Activated T-cell treated with anti-CD3 and anti-CD28 coated beads, Interleukin-2, amount 50 U/mL, for 48 hours (primary cell): ENCODE measurements at regions not wholly inside any gene's neighbourhood (a gene's known extent, or its start where the extent isn't known, plus 50 kb on each side); places are given as distances from the start of the nearest gene placed in this dataset.
"Not testable (repeated sequence)": the region's sequence is repeated elsewhere in the genome, so short reads cannot be mapped to it uniquely, and the experiment has no call there.

Source experiments
- DNase-seq, 2 experiments: peaks; one replicate each; pipeline ENCODE4 v3.0.0-alpha.2; 2020

DNA sequence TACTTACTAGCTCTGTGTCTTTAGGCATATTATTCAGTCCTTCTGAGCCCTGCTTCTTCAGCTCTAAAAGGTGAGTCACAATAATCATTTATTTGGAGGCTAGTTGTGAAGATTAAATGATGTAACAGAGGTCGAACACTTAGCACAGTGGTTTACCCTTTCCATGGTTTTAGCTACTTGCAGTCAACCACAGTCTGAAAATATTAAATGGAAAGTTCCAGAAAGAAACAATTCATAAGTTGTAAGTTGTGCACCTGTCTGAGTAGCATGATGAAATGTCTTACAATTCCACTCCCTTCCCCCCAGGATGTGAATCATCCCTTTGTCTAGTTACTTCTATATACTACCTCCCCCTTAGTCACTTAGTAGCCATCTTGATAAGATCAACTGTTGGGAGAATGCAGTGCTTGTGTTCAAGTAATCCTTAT lies 217.6 kb upstream of the THUMPD2 start:
- DNase-seq = no peak

DNA sequence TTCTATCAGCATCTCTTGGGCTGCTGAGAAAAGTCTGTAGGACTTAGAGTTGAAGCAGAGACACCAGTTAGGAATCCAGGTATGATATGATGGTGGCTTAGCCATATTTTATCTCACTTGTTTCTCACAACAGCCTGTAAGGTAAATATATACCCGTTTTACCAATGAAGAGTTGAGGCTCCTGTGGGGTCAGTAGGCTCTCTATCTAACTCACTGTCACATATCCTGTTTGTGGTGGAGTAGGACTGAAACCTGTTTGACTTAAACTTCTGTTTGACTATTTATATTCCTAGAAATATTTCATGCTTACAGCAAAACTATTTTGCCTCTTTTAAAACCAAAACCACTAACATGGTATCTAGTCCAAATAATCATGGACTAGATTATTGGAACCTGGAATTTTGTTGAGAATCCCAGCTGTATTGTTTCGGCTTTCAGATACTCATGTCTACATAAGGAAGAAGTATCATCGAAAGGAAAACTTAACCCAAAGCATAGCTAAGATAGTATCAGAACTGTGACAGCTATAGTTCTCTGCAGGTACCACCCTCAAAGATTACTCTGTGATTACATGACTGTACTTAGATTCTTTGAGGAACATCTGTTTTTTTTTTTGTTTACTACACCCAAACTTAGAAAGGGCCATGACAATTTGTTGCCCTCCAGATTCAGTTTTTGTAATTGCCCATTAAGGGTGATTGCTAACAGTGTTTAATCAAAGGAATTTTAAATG lies 216.1 kb upstream of the THUMPD2 start:
- DNase-seq = no peak

DNA sequence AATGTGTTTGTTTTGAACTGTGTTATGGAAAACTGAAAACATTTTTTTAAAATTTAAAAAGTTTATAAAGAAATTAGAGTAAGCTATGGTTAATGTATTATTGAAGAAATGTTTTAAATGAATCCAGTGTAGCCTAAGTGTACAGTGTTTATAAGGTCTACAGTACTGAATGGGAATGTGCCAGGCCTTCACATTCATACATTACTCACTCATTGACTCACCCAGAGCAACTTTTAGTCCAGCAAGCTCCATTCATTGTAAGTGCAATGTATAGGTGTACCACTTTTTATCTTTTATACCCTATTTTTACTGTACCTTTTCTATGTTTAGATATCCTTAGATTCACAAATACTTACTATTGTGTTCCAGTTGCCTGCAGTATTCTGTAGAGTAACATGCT lies 215.1 kb upstream of the THUMPD2 start:
- DNase-seq = no peak

DNA sequence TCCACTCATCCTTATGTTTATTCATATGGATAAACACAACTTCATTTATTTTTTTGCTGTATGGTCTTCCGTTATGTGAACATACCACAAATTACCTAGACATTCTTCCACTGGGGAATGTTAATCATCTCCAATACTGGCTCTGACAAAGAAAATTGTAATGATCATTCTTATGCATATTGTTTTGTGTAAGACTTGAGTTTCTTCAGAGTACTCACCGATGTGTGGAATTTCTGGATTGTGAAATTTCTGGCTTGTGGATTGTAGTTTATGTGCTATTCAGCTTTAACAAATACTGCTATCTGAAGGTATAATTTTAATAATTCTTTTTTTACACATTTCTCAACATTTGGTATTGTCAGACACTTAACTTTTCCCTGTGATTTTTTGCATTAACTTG lies 212.2 kb upstream of the THUMPD2 start:
- no peak for DNase-seq

DNA sequence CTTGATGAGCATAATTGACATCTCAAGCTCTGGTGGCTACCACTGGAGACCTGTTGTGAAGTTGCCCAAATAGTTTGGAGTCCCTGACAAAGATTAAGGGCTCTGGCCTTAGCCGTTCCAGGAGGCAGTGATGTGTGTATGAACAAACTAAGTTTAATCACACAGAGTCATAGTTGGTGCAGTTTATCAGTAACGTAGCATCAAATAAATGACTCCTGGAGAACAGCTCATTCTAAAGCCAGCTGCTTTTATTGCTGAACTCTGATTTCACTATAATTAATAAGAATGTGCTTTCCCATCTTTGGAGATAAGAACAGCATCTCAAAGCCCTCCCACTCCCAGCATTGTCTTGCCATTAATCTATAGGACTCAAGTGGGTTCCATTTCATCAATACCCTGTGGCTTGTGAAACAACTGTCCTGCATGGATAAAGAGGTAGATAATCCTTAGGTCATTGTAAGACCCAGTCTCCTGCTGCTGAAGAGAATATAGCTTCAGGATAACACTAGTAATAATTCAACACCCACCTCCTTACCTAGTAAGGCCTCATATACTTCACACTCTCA lies 211.4 kb upstream of the THUMPD2 start:
- DNase-seq = no peak

DNA sequence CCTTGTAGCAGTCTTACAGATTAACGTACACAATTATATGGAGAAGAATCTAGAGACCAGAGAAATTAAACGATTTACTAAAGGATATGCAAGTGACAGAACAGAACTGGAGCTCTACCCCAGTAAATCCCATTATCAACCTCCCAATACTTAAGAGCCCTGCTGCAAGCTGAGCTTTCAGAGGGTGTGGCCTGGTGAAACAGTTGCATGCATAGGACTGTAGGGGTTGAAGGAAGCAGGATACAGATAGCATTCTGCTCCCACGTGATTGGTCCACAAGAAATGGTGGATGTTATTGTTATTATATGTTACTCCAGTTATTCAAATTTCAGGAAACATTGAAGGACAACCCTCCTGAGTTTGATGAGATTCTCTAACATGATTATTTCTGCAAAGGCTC lies 210.8 kb upstream of the THUMPD2 start:
- no peak for DNase-seq

DNA sequence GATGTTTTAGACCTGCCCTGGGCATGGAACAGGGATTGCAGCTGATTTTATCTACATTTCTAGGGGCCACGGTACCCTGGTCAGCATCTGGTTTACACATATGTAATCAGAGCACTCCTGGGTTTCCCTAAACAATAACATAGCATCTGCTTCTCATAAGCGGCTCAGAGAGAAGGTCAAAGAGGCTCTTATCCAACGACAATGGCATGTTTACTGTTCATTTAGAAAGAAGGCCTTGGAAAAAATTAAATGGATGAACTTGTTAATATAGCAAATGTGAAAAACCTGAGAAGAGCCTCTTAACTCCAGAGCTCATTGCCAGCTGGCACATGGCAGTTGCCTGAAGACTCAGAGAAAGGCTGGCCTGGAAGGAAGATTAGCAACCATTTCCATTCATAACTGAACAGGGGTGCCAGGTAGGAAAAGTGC lies 202.8 kb upstream of the THUMPD2 start:
- DNase-seq = no peak

DNA sequence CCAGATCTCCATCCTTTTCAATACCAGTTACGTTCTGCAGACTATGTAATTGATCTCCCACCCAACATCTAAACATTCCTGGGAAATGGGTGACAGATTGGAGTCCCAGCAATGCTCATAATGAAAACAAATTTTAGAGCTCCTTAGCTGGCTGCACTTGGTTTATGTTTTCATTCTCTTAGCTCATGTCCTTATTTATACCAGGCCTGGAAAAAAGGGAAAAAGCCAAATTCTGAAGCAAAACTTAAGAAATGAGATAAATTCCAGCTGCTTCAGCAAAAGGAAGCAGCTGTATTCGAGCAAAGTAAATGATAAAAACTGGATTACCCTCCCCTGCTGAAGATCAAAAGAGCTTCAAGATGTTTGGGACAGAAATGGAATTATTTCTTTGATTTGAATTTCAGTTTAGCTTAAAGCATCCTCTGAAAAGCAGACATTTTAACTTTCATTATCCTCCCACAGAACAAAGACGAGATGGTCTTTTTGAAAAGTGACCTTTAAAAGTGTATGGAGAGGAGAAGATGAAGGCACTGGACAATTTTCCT lies 196.5 kb upstream of the THUMPD2 start:
- DNase-seq = no peak

DNA sequence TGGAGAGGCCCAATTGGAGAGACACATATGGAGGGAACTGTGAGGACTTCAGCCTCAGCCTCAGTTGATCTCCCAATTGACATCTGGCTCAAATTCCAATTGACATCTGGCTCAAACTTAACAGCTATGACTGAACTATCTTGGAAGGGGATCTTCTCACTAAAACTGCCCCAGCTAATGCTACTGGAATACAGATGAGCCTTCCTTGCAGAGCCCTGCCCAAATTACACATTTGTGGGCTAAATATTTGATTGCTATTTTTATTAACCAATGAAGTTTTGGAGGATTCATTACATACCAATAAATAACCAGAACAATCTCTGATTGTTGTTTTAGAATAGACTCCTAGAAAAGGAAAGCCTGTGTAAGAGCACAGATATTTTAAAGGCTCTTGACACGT lies 189.0 kb upstream of the THUMPD2 start:
- DNase-seq = no peak

DNA sequence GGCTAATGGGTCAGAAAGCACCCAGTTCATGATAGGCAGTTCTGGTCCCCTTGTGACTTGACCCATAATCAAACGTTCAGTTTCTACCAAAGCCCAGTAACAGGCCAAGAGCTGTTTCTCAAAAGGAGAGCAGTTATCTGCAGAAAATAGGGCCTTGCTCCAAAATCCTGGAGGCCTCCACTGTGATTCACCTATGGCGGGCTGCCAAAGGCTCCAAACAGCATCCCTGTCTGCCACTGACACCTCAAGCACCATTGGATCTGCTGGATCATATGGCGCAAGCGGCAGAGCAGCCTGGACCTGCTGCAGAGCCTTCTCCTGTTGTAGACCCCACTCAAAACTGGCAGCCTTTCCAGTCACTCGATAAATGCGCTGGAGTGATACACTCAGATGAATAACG lies 181.6 kb upstream of the THUMPD2 start:
- DNase-seq = not testable (repeated sequence)

DNA sequence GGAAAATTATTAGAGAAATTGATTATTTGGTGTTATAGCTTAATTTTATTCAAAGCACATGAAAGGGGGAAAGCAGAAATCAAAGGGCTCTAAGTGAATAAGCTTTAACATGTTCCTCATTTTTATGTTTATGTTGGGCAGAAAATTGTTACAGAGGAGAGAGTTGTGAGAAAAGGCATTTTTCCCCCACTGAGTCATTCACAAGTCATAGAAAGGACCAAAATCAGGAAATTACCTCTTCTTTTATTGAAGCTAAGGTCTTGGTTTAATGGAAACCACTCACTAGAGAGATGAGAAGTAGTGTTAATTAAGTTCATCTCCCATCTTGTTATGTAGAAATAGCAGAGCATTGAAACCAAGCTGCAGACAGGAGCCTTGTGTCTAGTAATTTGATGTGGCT lies 175.3 kb upstream of the THUMPD2 start:
- no peak for DNase-seq

DNA sequence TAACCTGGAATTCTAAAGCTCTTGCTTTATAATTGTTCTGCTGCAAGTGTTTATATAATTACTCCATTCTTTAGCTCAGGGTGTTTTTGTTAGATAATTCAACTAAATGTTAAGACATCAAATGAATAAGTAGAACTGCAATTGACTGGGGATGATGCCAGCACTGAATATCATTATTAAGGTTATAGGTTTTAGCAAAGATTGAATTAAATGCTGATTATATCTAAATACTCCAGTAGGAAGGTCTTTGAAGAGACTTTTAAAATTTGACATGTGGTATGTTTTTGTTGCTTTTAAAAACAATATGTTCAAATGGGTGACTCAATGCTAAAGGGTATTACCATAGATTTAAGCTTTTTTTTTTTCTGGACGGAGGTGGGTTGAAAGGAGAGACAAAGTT lies 170.1 kb upstream of the THUMPD2 start:
- DNase-seq = no peak

DNA sequence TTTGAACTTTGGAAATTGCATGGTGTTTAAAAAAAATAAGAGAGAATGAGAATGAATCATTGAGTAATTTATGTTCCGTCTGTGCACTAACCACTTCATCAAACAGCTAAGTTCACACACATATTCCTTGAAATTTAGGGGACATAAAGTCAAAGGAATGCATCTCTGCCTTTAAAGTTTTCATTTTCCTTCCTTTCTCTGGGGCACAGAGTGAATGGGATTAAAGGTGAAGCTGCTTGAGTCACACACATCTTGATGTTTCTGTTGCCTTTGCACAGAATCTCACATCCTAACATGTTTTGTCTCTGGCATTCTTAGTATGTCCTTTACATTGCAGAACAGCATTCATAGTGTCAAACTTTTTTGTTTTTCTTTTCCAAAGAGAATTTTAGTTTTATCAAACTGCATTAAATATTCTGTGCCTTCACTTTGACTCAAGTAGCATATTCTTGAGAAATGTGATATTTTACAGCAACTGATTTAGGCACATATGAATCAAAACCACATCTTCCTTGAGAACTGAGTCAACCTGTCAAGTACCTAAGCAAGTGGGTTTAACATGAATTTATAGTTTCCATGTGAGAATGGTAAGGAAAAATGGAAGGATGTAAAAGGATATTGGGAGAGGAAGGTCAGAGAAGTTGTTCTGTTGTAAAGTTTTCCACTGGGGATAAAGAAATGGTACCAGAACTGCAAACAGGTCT lies 169.1 kb upstream of the THUMPD2 start:
- DNase-seq = no peak

DNA sequence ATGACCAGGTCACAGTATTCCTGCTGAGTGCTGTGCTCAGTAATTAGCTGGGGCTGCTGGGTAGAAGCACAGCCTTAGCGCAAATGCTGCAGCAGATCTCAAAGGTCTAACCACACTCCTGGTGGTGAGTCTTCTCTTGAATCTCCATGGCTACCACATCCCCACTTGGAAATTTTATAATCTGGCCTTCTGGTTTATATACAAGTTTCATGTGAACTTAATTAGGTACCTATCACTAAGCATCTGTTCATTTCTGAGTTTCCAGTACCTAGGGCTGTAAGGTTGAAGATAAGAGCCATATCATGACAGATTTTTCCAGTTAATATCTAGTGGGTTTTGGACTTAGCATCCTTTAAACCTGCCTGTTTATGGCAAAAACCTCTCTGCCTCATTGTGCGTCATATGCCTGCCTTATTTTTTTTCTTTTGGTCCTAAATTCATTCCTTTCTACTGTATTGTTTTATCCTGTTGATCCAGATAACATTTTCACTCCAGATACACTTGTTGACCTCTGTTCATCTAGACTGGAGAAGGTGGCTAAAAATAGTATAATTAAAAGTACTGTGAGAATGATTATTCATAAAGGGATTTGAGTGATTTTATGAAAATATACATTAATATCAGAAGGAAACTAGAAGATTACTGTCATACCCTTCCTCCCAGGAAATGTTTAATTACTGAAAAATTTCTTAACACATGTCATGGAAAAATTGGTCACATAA lies 168.4 kb upstream of the THUMPD2 start:
- peak in 1 of 2 experiments; percentile 32 for DNase-seq

DNA sequence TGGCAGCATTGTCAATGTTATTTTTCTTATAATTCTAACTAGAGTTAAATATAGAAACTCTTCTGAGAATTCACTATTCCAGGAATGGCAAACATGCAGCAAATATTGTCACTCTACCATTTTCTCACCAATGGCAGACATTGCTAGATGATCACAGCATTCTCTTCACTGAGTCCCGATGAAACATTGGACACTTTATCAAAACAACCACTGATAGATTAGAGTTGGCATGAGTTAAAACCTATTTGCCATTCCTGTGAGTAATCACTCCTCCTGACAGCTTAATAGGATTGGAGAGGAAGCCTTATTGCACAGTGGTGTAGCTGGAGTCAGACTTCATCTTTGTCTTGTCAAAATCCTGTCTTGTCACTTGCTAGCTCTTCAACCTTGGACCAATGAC lies 163.9 kb upstream of the THUMPD2 start:
- no peak for DNase-seq

DNA sequence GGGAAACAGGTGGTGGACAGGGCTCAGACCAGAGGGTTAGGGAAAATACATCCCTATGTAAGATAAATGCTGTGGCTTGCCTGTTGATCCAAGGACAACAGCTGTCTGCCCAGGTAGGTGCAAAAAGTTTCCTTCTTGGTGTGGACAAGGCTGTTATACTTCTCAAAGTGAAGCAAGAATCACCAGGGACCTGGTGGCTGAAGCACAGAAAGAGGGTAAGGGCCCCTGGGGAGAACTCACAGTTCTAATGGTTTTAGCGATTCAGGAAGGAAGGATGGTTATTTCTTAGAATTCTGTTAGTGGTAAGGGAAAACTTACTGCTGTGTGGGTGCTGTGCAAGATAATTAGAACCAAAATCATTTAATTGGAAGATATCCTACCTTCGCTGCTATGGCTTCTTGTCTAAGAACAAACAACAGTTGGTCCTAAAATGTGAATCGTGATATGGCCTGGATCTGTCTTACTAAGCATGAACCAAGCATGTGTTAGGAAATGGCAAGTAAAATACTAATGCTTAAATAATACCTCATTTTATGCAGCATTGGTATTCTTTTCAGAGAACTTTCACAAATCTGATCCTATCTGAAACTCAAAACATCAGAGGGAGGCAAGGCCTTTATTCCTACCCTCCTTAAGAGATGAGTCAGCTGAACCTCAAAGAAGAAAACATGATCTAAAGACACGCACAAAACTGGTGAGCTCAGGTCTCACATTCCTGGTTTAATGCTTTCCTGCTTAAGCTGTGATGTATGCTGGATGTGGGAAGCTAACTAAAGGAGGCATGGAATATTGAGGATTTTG lies 159.2 kb upstream of the THUMPD2 start:
- DNase-seq = no peak

DNA sequence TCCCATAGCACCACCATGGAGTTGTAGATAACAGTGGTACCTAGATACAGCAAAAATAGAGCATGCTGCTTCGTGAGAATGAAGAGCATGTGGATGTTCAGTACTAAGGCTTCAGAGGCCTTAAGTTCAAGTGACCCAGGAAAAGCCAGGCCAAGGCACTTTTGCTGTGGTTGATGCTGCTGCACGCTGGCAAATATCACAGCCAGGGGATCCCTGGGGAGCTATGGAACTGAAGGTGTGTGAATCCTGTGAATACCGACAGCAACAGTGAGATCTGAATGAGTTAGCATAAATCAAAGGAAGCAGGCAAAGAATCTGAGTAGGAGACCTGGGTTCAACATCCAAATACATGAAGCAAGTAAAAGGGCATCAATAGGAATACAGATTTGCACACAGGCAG lies 158.6 kb upstream of the THUMPD2 start:
- no peak for DNase-seq

DNA sequence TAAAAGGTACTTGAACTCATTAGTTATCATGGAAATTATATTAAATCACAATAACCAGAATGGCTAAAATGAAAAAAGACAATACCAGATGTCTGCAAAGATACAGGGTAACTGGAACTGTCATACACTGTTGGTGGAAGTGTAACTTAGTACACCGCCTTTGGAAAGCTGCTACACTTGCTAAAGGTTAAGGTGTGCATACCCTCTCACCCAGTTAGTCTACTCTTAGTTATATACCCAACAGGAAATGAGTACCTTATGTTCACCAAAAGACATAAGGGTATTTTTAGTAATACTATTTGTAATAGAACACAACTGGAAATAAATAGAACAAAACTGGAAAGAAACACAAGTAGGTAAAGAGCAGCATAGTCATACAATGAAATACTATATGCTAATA lies 155.8 kb upstream of the THUMPD2 start:
- no peak for DNase-seq

DNA sequence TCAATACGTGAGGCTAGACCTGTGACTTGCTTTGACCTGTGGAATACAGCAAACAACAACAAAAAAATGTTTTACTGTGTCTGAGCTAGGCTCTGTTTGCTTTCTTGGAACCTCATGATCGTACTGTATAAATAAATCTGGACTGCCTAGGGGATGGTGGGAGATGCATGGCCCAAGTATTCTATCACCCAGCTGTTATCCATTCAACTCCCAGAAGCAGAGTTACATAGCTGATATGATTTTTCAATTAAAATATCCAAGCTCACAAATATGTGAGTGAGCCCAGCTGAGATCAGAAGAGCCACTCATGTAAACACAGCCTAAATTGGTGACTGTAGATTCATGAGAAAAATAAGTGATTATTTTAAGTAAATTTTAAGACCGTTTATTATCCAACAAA lies 154.1 kb upstream of the THUMPD2 start:
- no peak for DNase-seq

DNA sequence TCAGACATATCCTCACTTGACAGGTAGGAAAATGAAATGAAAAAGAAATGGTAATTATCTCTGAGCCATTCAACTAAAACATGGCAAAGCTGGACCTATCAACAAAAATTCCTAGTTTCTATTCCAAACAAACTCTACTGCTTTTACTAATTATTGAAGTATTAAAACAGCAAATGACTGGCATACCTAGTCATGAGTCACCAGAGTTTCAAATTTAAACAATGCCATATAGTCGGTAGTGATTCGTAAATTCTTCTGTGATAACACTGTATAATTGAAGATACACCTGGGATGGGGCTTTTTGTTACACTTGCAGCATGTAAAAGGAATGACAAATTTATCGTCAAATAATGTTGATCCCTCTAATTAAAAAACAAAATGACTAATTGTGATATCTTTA lies 153.1 kb upstream of the THUMPD2 start:
- no peak for DNase-seq

DNA sequence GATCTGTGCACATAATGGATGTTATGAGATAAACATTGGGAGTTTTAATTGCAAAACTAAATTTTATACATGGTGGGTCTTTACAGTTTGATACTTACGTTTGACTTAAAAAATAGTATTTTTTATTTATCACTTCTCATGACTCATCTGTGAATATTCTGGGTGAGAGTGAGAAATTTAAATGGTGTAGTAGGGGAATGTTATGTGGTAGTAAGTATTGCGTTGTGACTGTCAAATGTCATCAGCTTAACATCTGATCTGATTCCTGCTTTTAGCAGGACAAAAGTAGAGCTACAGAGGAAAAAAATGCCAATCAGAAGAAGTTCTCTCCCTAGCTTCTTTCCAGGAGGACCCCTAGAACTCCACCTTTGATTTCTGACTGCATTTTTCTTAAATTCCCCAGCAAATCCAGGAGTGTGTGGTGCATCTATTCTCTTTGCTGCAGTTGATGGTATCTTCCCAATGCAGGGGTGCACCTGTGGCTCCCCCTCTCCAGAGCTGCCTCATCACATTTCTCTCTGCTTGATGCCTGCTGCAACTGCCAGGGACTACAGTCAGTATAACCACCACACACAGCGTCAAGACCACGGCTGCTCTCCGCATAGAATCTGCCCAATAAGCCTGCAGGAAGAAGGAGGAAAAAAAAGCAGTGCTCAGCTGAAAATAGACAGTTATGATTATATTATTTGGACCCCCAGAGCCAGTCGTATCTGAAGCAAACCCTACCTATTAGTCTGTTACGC lies 151.3 kb upstream of the THUMPD2 start:
- no peak for DNase-seq

DNA sequence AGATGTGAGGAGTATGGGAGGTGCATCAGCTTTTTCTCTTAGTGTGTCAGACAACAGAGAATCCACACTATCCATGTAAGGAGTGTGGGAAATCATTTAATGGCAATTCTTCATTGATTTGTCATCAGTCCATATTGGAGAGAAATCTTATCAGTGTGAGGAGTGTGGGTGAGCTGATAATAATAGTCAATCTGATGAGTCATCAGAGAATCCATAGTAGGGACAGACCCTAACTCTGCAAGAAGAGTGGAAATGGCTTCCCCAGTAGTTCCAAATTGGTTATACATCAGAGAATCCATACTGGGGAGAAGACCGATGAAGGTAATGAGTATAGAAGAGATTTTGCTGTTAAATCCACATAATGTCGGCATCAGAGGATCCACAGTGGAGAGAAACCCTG lies 150.5 kb upstream of the THUMPD2 start:
- DNase-seq = no peak
